ENCODE measurements at regions not wholly inside any gene's neighbourhood (a gene's known extent, or its start where the extent isn't known, plus 50 kb on each side); places are given as distances from the start of the nearest gene placed in this dataset.

DNA sequence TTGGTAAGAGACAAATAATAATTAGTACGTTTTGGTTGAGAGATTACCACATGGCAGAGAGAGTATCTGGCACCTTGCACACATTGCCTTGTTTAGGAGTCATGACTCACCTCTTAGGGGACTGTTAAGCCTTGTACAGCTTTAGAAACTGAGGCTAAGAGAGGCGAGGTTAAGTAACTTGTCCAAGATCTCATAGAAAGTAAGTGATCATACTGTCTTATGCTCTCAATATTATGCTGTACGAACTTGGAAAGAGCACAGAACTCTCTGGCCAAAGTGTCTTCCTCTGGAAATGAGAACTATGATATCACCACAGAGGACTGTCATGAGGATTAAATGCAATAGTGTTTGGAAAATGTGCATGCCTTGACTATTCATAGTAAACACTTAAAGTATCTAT, 249.0 kb downstream of the UTRN start:
- Histone ChIP-seq H2AFZ (ENCODE audit: low read length) (no peak overlapping the region), H3K36me3 (replicated peaks in 1 of 2; ENCODE audit: control insufficient read depth in 1 of 2, insufficient read depth in 2 of 2, low read length in 2 of 2) (peaks cover 29 to 60% of the 10 kb centered on the region in 2 experiments), H3K4me3 (replicated peaks in 1 of 3; ENCODE audit: insufficient read depth in 1 of 3, low read depth in 2 of 3, low read length in 3 of 3) (no peak overlapping the region), H3K79me2 (ENCODE audit: insufficient read depth, low read length) (no peaks in the 10 kb centered on the region), H3K4me2 (ENCODE audit: low read depth, low read length) (no peak overlapping the region), H3K9ac (ENCODE audit: insufficient read depth, low read depth, low read length) (no peak overlapping the region), H4K20me1 (ENCODE audit: insufficient read depth, low read length) (no peaks in the 10 kb centered on the region), H3K27me3 (ENCODE audit: control insufficient read depth in 1 of 2, insufficient read depth in 2 of 2, low read length in 2 of 2) (no peaks in the 10 kb centered on the region), H3K27ac (ENCODE audit: extremely low read length, insufficient read depth, low read length) (no peak overlapping the region), H3K4me1 (ENCODE audit: insufficient read depth, low read length) (no peaks in the 10 kb centered on the region), H3K9me3 (ENCODE audit: low read length) (no peaks in the 10 kb centered on the region)
- FAIRE-seq: no peak
- TF ChIP-seq BRCA1 (CRISPR knock-in tag; IDR thresholded peaks at IDR 0.05): no peak
- TF ChIP-seq, protein P1, sequence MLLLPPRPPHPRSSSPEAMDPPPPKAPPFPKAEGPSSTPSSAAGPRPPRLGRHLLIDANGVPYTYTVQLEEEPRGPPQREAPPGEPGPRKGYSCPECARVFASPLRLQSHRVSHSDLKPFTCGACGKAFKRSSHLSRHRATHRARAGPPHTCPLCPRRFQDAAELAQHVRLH (CRISPR knock-in tag; IDR thresholded peaks at IDR 0.05; ENCODE audit: borderline replicate concordance, low read depth): no peak
- ATAC-seq: 0 out of 3 replicates have a peak, but pooled peaks have one; percentile 23
- CTCF ChIA-PET (ENCODE audit: low intra/inter-chr PET ratio, low total read pairs): no interaction called here
- in situ Hi-C loops (cut with HindIII; ENCODE audit: extremely low pct_ligation_motif_present, low pct_unique_long_range_greater_than_20kb) (no loop called here), intact Hi-C loops (cut with micrococcal nuclease; ENCODE audit: unreplicated experiment) (loop anchor here (5.0 kb wide), 1 partner anchor 1517 kb away; no protein-coding TSS in a partner anchor)
- TSS peak; percentile 12 for BruUV-seq (replicated peaks)
- WGBS (ENCODE audit: low lambda C conversion rate): over 99% methylated on average over 3 of the region's 3 CpGs
- DNase-seq (ENCODE audit: low spot score): no peak
- POLR2A ChIA-PET: no interaction called here

DNA sequence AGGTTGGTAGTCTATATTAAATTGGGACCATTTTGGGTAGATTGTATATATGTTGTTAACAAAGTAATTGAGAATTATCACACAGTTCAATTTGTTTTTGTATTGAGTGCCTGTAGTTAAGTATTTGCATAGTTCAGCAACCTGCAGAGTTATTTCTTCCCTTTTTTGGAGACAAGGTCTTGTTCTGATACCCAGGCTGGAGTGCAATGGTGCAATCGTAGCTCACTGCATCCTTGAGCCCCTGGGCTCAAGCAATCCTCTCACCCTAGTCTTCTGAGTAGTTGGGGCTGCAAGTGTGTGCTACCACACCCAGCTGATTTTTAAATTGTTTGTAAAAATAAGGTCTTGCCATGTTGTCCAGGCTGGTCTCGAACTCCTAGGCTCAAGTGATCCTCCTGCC, 250.5 kb downstream of the UTRN start:
- ChIA-PET CTCF (ENCODE audit: low intra/inter-chr PET ratio, low total read pairs) (no interaction called here), POLR2A (no interaction called here)
- peak; percentile 26; the same call in 1 of the 3 replicates for ATAC-seq
- peaks cover 30 to 57% of the 10 kb centered on the region in 2 experiments for H3K36me3 ChIP-seq (replicated peaks in 1 of 2; ENCODE audit: control insufficient read depth in 1 of 2, insufficient read depth in 2 of 2, low read length in 2 of 2)
- H3K27me3 ChIP-seq (ENCODE audit: control insufficient read depth in 1 of 2, insufficient read depth in 2 of 2, low read length in 2 of 2): no peaks in the 10 kb centered on the region
- H3K27ac ChIP-seq (ENCODE audit: extremely low read length, insufficient read depth, low read length): no peak overlapping the region
- H3K9me3 ChIP-seq (ENCODE audit: low read length): no peaks in the 10 kb centered on the region
- H4K20me1 ChIP-seq (ENCODE audit: insufficient read depth, low read length): no peaks in the 10 kb centered on the region
- intact Hi-C loops (cut with micrococcal nuclease; ENCODE audit: unreplicated experiment) (no loop called here), in situ Hi-C loops (cut with HindIII; ENCODE audit: extremely low pct_ligation_motif_present, low pct_unique_long_range_greater_than_20kb) (no loop called here)
- H3K79me2 ChIP-seq (ENCODE audit: insufficient read depth, low read length): no peaks in the 10 kb centered on the region
- H3K4me2 ChIP-seq (ENCODE audit: low read depth, low read length): no peak overlapping the region
- no peak for DNase-seq (ENCODE audit: low spot score)
- 97% methylated on average over 2 of the region's 2 CpGs for WGBS (ENCODE audit: low lambda C conversion rate)
- no peak for FAIRE-seq
- no peak overlapping the region for H3K4me3 ChIP-seq (replicated peaks in 1 of 3; ENCODE audit: insufficient read depth in 1 of 3, low read depth in 2 of 3, low read length in 3 of 3)
- no peak overlapping the region for H3K9ac ChIP-seq (ENCODE audit: insufficient read depth, low read depth, low read length)
- H2AFZ ChIP-seq (ENCODE audit: low read length): no peak overlapping the region
- no peaks in the 10 kb centered on the region for H3K4me1 ChIP-seq (ENCODE audit: insufficient read depth, low read length)
- BruUV-seq (replicated peaks): no TSS peak
- TF ChIP-seq HOXA5 (CRISPR knock-in tag; IDR thresholded peaks at IDR 0.05): no peak
- TF ChIP-seq, protein P2, sequence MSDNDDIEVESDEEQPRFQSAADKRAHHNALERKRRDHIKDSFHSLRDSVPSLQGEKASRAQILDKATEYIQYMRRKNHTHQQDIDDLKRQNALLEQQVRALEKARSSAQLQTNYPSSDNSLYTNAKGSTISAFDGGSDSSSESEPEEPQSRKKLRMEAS (IDR thresholded peaks at IDR 0.05): no peak
- no peak for TF ChIP-seq TRAFD1 (CRISPR knock-in tag; IDR thresholded peaks at IDR 0.05; ENCODE audit: borderline replicate concordance)
- no peak for TF ChIP-seq ZNF510 (CRISPR knock-in tag; IDR thresholded peaks at IDR 0.05; ENCODE audit: low read depth)
- TF ChIP-seq CENPX (CRISPR knock-in tag; IDR thresholded peaks at IDR 0.05): no peak
- TF ChIP-seq THAP11 (CRISPR knock-in tag; IDR thresholded peaks at IDR 0.05): no peak
- no peak for TF ChIP-seq TCF7L2 (IDR thresholded peaks at IDR 0.05; ENCODE audit: low read depth, low read length)
- no peak for TF ChIP-seq PRMT3 (CRISPR knock-in tag; IDR thresholded peaks at IDR 0.05; ENCODE audit: borderline replicate concordance, low read depth)
- TF ChIP-seq ZNF709 (CRISPR knock-in tag; IDR thresholded peaks at IDR 0.05): no peak
- TF ChIP-seq SALL2 (CRISPR knock-in tag; IDR thresholded peaks at IDR 0.05): no peak
- no peak for TF ChIP-seq ZNF101 (CRISPR knock-in tag; IDR thresholded peaks at IDR 0.05; ENCODE audit: borderline replicate concordance, low read depth)
- TF ChIP-seq YY1 (IDR thresholded peaks at IDR 0.05; ENCODE audit: insufficient read depth, insufficient replicate concordance, low read depth, low read length): no peak
- no peak for TF ChIP-seq NBN (conservative IDR thresholded peaks at IDR 0.05)
- TF ChIP-seq DBP (CRISPR knock-in tag; IDR thresholded peaks at IDR 0.05; ENCODE audit: not compliant biosample characterization): no peak

Data from HepG2 (cell line).